ENCODE measurements at regions not wholly inside any gene's neighbourhood (a gene's known extent, or its start where the extent isn't known, plus 50 kb on each side); places are given as distances from the start of the nearest gene placed in this dataset.

DNA sequence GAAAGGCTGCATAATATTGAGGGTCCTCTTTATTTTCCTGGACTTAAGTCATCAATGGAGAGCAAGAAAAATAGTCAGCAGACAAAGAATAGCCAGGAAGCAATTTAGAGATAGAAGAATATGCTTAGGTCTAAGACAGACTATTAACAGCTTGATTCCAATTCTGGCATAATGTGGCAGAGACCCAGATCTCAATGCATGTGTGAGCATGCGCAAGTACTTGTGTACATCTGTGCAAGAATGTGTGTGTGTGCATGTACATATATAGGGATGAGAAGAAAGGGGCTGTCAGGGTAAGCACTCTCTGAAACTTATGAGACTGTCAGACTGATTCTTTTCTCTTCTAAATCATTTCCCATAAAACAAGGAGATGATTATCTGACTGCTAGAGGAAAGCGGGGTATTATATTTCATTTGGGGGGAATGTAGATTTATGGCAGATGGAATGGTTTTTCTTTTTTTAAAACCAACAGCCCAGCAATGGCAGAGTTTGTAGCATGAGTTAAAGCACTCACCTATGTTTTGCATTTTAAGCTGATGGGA, 381.3 kb upstream of the SPRED2 start:
- no peak for TF ChIP-seq CTCF (IDR thresholded peaks at IDR 0.05)
- TF ChIP-seq POLR2A (IDR thresholded peaks at IDR 0.05) = no peak
